ENCODE measurements at regions not wholly inside any gene's neighbourhood (a gene's known extent, or its start where the extent isn't known, plus 50 kb on each side); places are given as distances from the start of the nearest gene placed in this dataset.

GRCh38 chr20:50396623-50397022, 113.6 kb upstream of the PTPN1 start:
- Mint-ChIP-seq H3K27me3 (ENCODE audit: low read depth) (no peaks in the 10 kb centered on the region), H3K36me3 (ENCODE audit: low read depth) (no peaks in the 10 kb centered on the region), H3K4me1 (peaks cover 4% of the 10 kb centered on the region), H3K4me3 (no peak overlapping the region), H3K27ac (ENCODE audit: unreplicated experiment) (no peak overlapping the region), H3K9me3 (no peaks in the 10 kb centered on the region)
- no peak for DNase-seq (ENCODE audit: low read depth, low spot score)
- no peak for TF ChIP-seq CTCF (conservative IDR thresholded peaks at IDR 0.05)

GRCh38 chr20:50397058-50397457, 113.1 kb upstream of the PTPN1 start:
- H3K4me3 Mint-ChIP-seq, result no peak overlapping the region
- H3K4me1 Mint-ChIP-seq, result peaks cover 4% of the 10 kb centered on the region
- H3K27ac Mint-ChIP-seq (ENCODE audit: unreplicated experiment), result no peak overlapping the region
- no peak for DNase-seq (ENCODE audit: low read depth, low spot score)
- H3K36me3 Mint-ChIP-seq (ENCODE audit: low read depth), result no peaks in the 10 kb centered on the region
- no peak for TF ChIP-seq CTCF (conservative IDR thresholded peaks at IDR 0.05)
- no peaks in the 10 kb centered on the region for H3K27me3 Mint-ChIP-seq (ENCODE audit: low read depth)
- no peaks in the 10 kb centered on the region for H3K9me3 Mint-ChIP-seq

GRCh38 chr20:50398064-50398463, 112.1 kb upstream of the PTPN1 start:
- no peaks in the 10 kb centered on the region for H3K36me3 Mint-ChIP-seq (ENCODE audit: low read depth)
- no peaks in the 10 kb centered on the region for H3K9me3 Mint-ChIP-seq
- H3K4me1 Mint-ChIP-seq, result peaks cover 4% of the 10 kb centered on the region
- no peaks in the 10 kb centered on the region for H3K27me3 Mint-ChIP-seq (ENCODE audit: low read depth)
- no peak overlapping the region for H3K27ac Mint-ChIP-seq (ENCODE audit: unreplicated experiment)
- TF ChIP-seq CTCF (conservative IDR thresholded peaks at IDR 0.05), result no peak
- H3K4me3 Mint-ChIP-seq, result no peak overlapping the region
- no peak for DNase-seq (ENCODE audit: low read depth, low spot score)

GRCh38 chr20:50398471-50398820, 111.7 kb upstream of the PTPN1 start:
- no peaks in the 10 kb centered on the region for H3K36me3 Mint-ChIP-seq (ENCODE audit: low read depth)
- no peaks in the 10 kb centered on the region for H3K9me3 Mint-ChIP-seq
- peaks cover 4% of the 10 kb centered on the region for H3K4me1 Mint-ChIP-seq
- TF ChIP-seq CTCF (conservative IDR thresholded peaks at IDR 0.05), result no peak
- H3K27me3 Mint-ChIP-seq (ENCODE audit: low read depth), result no peaks in the 10 kb centered on the region
- H3K27ac Mint-ChIP-seq (ENCODE audit: unreplicated experiment), result no peak overlapping the region
- no peak overlapping the region for H3K4me3 Mint-ChIP-seq
- DNase-seq (ENCODE audit: low read depth, low spot score), result no peak

GRCh38 chr20:50398821-50399554, 111.2 kb upstream of the PTPN1 start:
- TF ChIP-seq CTCF (conservative IDR thresholded peaks at IDR 0.05), result no peak
- no peak for DNase-seq (ENCODE audit: low read depth, low spot score)
- H3K9me3 Mint-ChIP-seq, result no peaks in the 10 kb centered on the region
- no peak overlapping the region for H3K4me3 Mint-ChIP-seq
- no peaks in the 10 kb centered on the region for H3K36me3 Mint-ChIP-seq (ENCODE audit: low read depth)
- peaks cover 4% of the 10 kb centered on the region for H3K4me1 Mint-ChIP-seq
- no peaks in the 10 kb centered on the region for H3K27me3 Mint-ChIP-seq (ENCODE audit: low read depth)
- H3K27ac Mint-ChIP-seq (ENCODE audit: unreplicated experiment), result no peak overlapping the region

All from neural crest cell (in vitro differentiated cells).